ENCODE measurements at regions not wholly inside any gene's neighbourhood (a gene's known extent, or its start where the extent isn't known, plus 50 kb on each side); places are given as distances from the start of the nearest gene placed in this dataset.
"Not testable (repeated sequence)": the region's sequence is repeated elsewhere in the genome, so short reads cannot be mapped to it uniquely, and the experiment has no call there.

GRCh38 chr9:16294940-16295339 is 575.5 kb downstream of the BNC2 start:
- DNase-seq (ENCODE audit: low read depth, low spot score); H3K27ac ChIP-seq: not testable (repeated sequence)

GRCh38 chr9:16299368-16299767 is 571.1 kb downstream of the BNC2 start:
- DNase-seq (ENCODE audit: low read depth, low spot score); H3K27ac ChIP-seq: not testable (repeated sequence)

GRCh38 chr9:16303506-16303905 is 567.0 kb downstream of the BNC2 start:
- no peak for DNase-seq (ENCODE audit: low read depth, low spot score)
- H3K27ac ChIP-seq = no peak overlapping the region

GRCh38 chr9:16304301-16304700 is 566.2 kb downstream of the BNC2 start:
- no peak overlapping the region for H3K27ac ChIP-seq
- DNase-seq (ENCODE audit: low read depth, low spot score) = no peak

- no peak for DNase-seq (ENCODE audit: low read depth, low spot score)
- no peak overlapping the region for H3K27ac ChIP-seq
Observed at GRCh38 chr9:16306586-16306985, 563.9 kb downstream of the BNC2 start.

GRCh38 chr9:16307626-16308195 is 562.8 kb downstream of the BNC2 start:
- no peak overlapping the region for H3K27ac ChIP-seq
- no peak for DNase-seq (ENCODE audit: low read depth, low spot score)

GRCh38 chr9:16308645-16309044 is 561.8 kb downstream of the BNC2 start:
- DNase-seq (ENCODE audit: low read depth, low spot score) = no peak
- no peak overlapping the region for H3K27ac ChIP-seq

GRCh38 chr9:16309082-16309468 is 561.4 kb downstream of the BNC2 start:
- no peak overlapping the region for H3K27ac ChIP-seq
- DNase-seq (ENCODE audit: low read depth, low spot score) = no peak

GRCh38 chr9:16309469-16310271 is 560.8 kb downstream of the BNC2 start:
- no peak overlapping the region for H3K27ac ChIP-seq
- DNase-seq (ENCODE audit: low read depth, low spot score) = no peak

GRCh38 chr9:16310278-16311110 is 560.0 kb downstream of the BNC2 start:
- H3K27ac ChIP-seq = no peak overlapping the region

GRCh38 chr9:16312116-16312515 is 558.4 kb downstream of the BNC2 start:
- DNase-seq (ENCODE audit: low read depth, low spot score) = no peak
- H3K27ac ChIP-seq = no peak overlapping the region

More at GRCh38 chr9:16310278-16311110, 560.0 kb downstream of the BNC2 start:
- DNase-seq (ENCODE audit: low read depth, low spot score) = no peak

GRCh38 chr9:16312962-16313546 is 557.4 kb downstream of the BNC2 start:
- no peak overlapping the region for H3K27ac ChIP-seq
- DNase-seq (ENCODE audit: low read depth, low spot score) = no peak

GRCh38 chr9:16314476-16314875 is 556.0 kb downstream of the BNC2 start:
- no peak for DNase-seq (ENCODE audit: low read depth, low spot score)
- no peak overlapping the region for H3K27ac ChIP-seq

GRCh38 chr9:16315720-16316119 is 554.8 kb downstream of the BNC2 start:
- H3K27ac ChIP-seq = no peak overlapping the region
- no peak for DNase-seq (ENCODE audit: low read depth, low spot score)

GRCh38 chr9:16316456-16316855 is 554.0 kb downstream of the BNC2 start:
- no peak for DNase-seq (ENCODE audit: low read depth, low spot score)

GRCh38 chr9:16316911-16317817 is 553.3 kb downstream of the BNC2 start:
- no peak for DNase-seq (ENCODE audit: low read depth, low spot score)
- no peak overlapping the region for H3K27ac ChIP-seq

More at GRCh38 chr9:16316456-16316855, 554.0 kb downstream of the BNC2 start:
- no peak overlapping the region for H3K27ac ChIP-seq

- no peak overlapping the region for H3K27ac ChIP-seq
Observed at GRCh38 chr9:16318516-16319060, 551.9 kb downstream of the BNC2 start.

GRCh38 chr9:16319646-16320045 is 550.8 kb downstream of the BNC2 start:
- no peak for DNase-seq (ENCODE audit: low read depth, low spot score)
- no peak overlapping the region for H3K27ac ChIP-seq

More at GRCh38 chr9:16318516-16319060, 551.9 kb downstream of the BNC2 start:
- DNase-seq (ENCODE audit: low read depth, low spot score) = no peak

- no peak for DNase-seq (ENCODE audit: low read depth, low spot score)
- H3K27ac ChIP-seq = no peak overlapping the region
Observed at GRCh38 chr9:16320338-16320902, 550.0 kb downstream of the BNC2 start.

Measured in epithelial cell of prostate (primary cell).